Endothelial cell of umbilical vein (primary cell): ENCODE measurements at regions not wholly inside any gene's neighbourhood (a gene's known extent, or its start where the extent isn't known, plus 50 kb on each side); places are given as distances from the start of the nearest gene placed in this dataset.

ENCODE experiments used
- BruUV-seq: library from RNA; stranded (reverse); fragments of 400-500 nt; replicated peaks from 2 replicates; lab custom pipeline; 2021; lab: Mats Ljungman, UMichigan
- CTCF ChIA-PET: fragments of 300-600, 350-600 bp; sonication (Branson Sonifier 250); formaldehyde crosslinking; loops from one replicate; lab custom pipeline; 2021; ENCODE audit warnings: antibody characterized with exemption, inconsistent platforms; lab: Charles Lee
- POLR2A ChIA-PET: fragments of 300-600, 350-600 bp; sonication (Branson Sonifier 250); formaldehyde crosslinking; loops from one replicate; lab custom pipeline; 2021; ENCODE audit warnings: antibody characterized with exemption, inconsistent platforms; lab: Charles Lee
- DNase-seq: peaks from one replicate; pipeline ENCODE4 v3.0.0-alpha.2; 2011; ENCODE audit warnings: low read depth, low spot score
- FAIRE-seq: peaks from 2 replicates; lab custom pipeline; 2011; peaks lifted over from hg19 to GRCh38; lab: Jason Lieb, UNC
- H2AFZ ChIP-seq: 2 replicates; pipeline ENCODE4 v1.6.0; 2012; ENCODE audit warnings: low read depth, low read length, control low read depth, inconsistent platforms
- H3K27ac ChIP-seq: 2 replicates; pipeline ENCODE4 v1.5.1; 2011; ENCODE audit warnings: low read depth, mild to moderate bottlenecking, control low read depth, low read length, moderate library complexity; ENCODE audit not compliant: insufficient read depth
- H3K27me3 ChIP-seq, 2 experiments: 2 replicates each; pipeline versions ENCODE4 v1.6.0 to v1.6.1; 2011; ENCODE audit warnings: low read length in 2 of 2, mixed read lengths in 1 of 2; ENCODE audit not compliant: control insufficient read depth in 2 of 2, insufficient read depth in 2 of 2
- H3K36me3 ChIP-seq, 2 experiments: 2 replicates in 1 of 2; 3 replicates in 1 of 2; pipeline ENCODE4 v1.5.1; 2011; ENCODE audit warnings: low read length in 2 of 2, mild to moderate bottlenecking in 1 of 2, moderate library complexity in 1 of 2; ENCODE audit not compliant: control insufficient read depth in 2 of 2, insufficient read depth in 2 of 2; ENCODE audit errors: extremely low read depth in 1 of 2
- H3K4me1 ChIP-seq: 3 replicates; pipeline ENCODE4 v1.5.1; 2011; ENCODE audit warnings: mild to moderate bottlenecking, low read length; ENCODE audit not compliant: control insufficient read depth, insufficient read depth; ENCODE audit errors: extremely low read depth
- H3K4me2 ChIP-seq: 2 replicates; pipeline ENCODE4 v1.6.1; 2011; ENCODE audit warnings: low read length, control low read depth, mixed read lengths; ENCODE audit not compliant: insufficient read depth
- H3K4me3 ChIP-seq, 3 experiments: fragments of 200-600 bp in 1 of 3; sonication (generic), shearing (Covaris generic) in 1 of 3; replicated peaks in 1 of 3; 2 replicates each; pipeline ENCODE4 v1.5.1; 2011 to 2016; ENCODE audit warnings: control low read depth in 3 of 3, low read length in 3 of 3, mild to moderate bottlenecking in 2 of 3, inconsistent platforms in 1 of 3, low read depth in 1 of 3, moderate library complexity in 1 of 3; ENCODE audit not compliant: insufficient read depth in 1 of 3
- H3K79me2 ChIP-seq: 2 replicates; pipeline ENCODE4 v1.6.0; 2012; ENCODE audit warnings: low read length, inconsistent platforms; ENCODE audit not compliant: control insufficient read depth, insufficient read depth
- H3K9ac ChIP-seq: replicated peaks from 2 replicates; pipeline ENCODE3; 2011; ENCODE audit warnings: low read length, control low read depth; ENCODE audit not compliant: insufficient read depth; ENCODE audit errors: extremely low read depth
- H3K9me1 ChIP-seq: replicated peaks from 3 replicates; pipeline ENCODE4 v1.6.0; 2011; ENCODE audit warnings: mild to moderate bottlenecking, low read length; ENCODE audit not compliant: control insufficient read depth, insufficient read depth; ENCODE audit errors: extremely low read depth
- H3K9me3 ChIP-seq: replicated peaks from 2 replicates; pipeline ENCODE4 v1.5.1; 2012; ENCODE audit warnings: low read length, inconsistent platforms; ENCODE audit not compliant: control insufficient read depth, insufficient read depth
- H4K20me1 ChIP-seq: replicated peaks from 2 replicates; pipeline ENCODE3; 2011; ENCODE audit warnings: mild to moderate bottlenecking, low read length; ENCODE audit not compliant: control insufficient read depth, insufficient read depth; ENCODE audit errors: extremely low read depth
- EZH2 ChIP-seq: IDR thresholded peaks from 2 replicates; pipeline ENCODE4 v1.6.1; 2012; ENCODE audit warnings: borderline replicate concordance, low read depth, mild to moderate bottlenecking, moderate library complexity, low read length, inconsistent platforms; ENCODE audit not compliant: severe bottlenecking
- FOS ChIP-seq: IDR thresholded peaks from 2 replicates; pipeline ENCODE4 v1.6.1; 2011; ENCODE audit warnings: mild to moderate bottlenecking, low read length, moderate library complexity, borderline replicate concordance; ENCODE audit not compliant: insufficient read depth
- GATA2 ChIP-seq: IDR thresholded peaks from 2 replicates; pipeline ENCODE4 v1.7.0; 2011; ENCODE audit warnings: low read depth, mild to moderate bottlenecking, moderate library complexity, mixed read lengths, low read length; ENCODE audit not compliant: insufficient read length, insufficient read depth
- JUN ChIP-seq: IDR thresholded peaks from 2 replicates; pipeline ENCODE4 v1.6.1; 2011; ENCODE audit warnings: borderline replicate concordance, low read depth; ENCODE audit not compliant: insufficient read length, insufficient read depth
- MYC ChIP-seq: IDR thresholded peaks from one replicate; pipeline ENCODE4 v1.6.1; 2011; ENCODE audit warnings: mild to moderate bottlenecking, low read depth, low read length
- POLR2A ChIP-seq: IDR thresholded peaks from 2 replicates; pipeline ENCODE4 v1.6.1; 2012; ENCODE audit warnings: low read depth, mild to moderate bottlenecking, control low read depth, low read length
- POLR2AphosphoS5 ChIP-seq: IDR thresholded peaks from 2 replicates; pipeline ENCODE4 v1.6.1; 2012; ENCODE audit warnings: low read depth, mild to moderate bottlenecking, control low read depth, low read length, moderate library complexity; ENCODE audit not compliant: insufficient read depth
- dilution Hi-C: fragments of 300-500 bp; cut with MboI; formaldehyde crosslinking; loops from one replicate; pipeline ENCODE4 v1.15.0; 2019; ENCODE audit warnings: low sequenced_read_pairs; ENCODE audit not compliant: extremely low pct_ligation_motif_present
- intact Hi-C: fragments of 100-400 bp; cut with micrococcal nuclease; formaldehyde crosslinking; loops from one replicate; pipeline ENCODE4 v1.10.0; 2022
- TF ChIP-seq, protein P1 (sequence below): IDR thresholded peaks from 2 replicates; pipeline ENCODE4 v1.6.1; 2011; ENCODE audit not compliant: insufficient read depth, insufficient read length
- TF ChIP-seq, protein P2 (sequence below), 2 donors: IDR thresholded peaks; 1 replicate in 1 of 2; 2 replicates in 1 of 2; pipeline ENCODE4 v1.5.1; 2011; ENCODE audit warnings: low read length in 2 of 2, mild to moderate bottlenecking in 2 of 2, moderate library complexity in 2 of 2, control low read depth in 1 of 2, inconsistent platforms in 1 of 2, low read depth in 1 of 2; ENCODE audit not compliant: insufficient read depth in 1 of 2; ENCODE audit errors: extremely low read depth in 1 of 2

DNA sequence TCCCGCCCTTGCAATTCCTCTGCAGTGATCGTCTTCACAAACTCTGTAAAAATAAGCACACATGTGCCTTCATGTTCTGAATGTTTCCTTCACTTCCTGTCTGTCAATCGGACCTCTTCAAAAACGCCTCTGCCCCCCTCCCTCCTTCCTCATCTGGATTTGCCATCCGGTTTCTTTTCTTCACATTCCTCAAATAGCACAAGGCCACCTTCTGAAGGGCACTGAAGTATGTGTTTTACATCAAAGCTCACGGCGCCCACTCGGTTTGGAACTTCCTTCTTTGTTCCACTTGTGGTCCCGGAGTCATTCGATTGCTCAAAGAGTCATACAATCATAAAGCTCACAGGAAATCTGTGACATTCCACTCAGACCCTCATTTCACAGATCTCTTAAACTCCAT is 758.1 kb upstream of the SALL3 start:
- H3K9me3 ChIP-seq, result peaks cover 4% of the 10 kb centered on the region
- no peaks in the 10 kb centered on the region for H3K79me2 ChIP-seq
- no peak overlapping the region for H3K4me2 ChIP-seq
- BruUV-seq, result no TSS peak
- H3K4me3 ChIP-seq, result no peak overlapping the region
- no peak overlapping the region for H3K9ac ChIP-seq
- intact Hi-C loops, result no loop called here
- POLR2A ChIA-PET, result no interaction called here
- dilution Hi-C loops, result no loop called here
- H3K9me1 ChIP-seq, result no peaks in the 10 kb centered on the region
- H3K36me3 ChIP-seq, result no peaks in the 10 kb centered on the region
- FAIRE-seq (no peak), DNase-seq (no peak)
- H3K27me3 ChIP-seq, result no peaks in the 10 kb centered on the region
- no peak for TF ChIP-seq EZH2
- TF ChIP-seq, protein P1, sequence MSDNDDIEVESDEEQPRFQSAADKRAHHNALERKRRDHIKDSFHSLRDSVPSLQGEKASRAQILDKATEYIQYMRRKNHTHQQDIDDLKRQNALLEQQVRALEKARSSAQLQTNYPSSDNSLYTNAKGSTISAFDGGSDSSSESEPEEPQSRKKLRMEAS, result no peak
- no peak for TF ChIP-seq MYC
- no peak overlapping the region for H3K27ac ChIP-seq
- no peak overlapping the region for H2AFZ ChIP-seq
- H4K20me1 ChIP-seq, result no peaks in the 10 kb centered on the region
- no peaks in the 10 kb centered on the region for H3K4me1 ChIP-seq
- CTCF ChIA-PET, result no interaction called here

DNA sequence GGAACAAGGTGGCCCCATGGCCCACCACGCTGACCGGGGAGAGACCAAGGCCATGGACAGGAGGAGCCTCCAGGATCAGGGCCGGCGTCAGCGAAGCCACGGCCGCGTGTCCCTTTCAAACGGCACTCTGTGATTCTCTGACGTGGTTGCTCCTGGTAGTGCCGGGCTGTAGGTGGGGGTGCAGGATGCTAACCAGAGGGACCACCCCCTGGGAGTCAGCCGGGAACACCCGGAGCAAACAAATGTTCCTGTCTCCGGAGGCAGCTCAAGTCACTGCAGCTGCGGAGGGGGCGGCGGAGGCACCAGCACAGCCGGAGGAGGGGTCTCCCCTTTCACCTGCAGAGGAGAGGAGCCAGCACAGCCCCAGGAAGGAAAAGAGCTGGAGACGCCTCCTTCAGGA is 750.6 kb upstream of the SALL3 start:
- DNase-seq, result no peak
- CTCF ChIA-PET, result no interaction called here
- H3K4me1 ChIP-seq, result no peaks in the 10 kb centered on the region
- intact Hi-C loops, result no loop called here
- POLR2A ChIA-PET, result no interaction called here
- peaks cover 10% of the 10 kb centered on the region for H3K9me3 ChIP-seq
- no peaks in the 10 kb centered on the region for H3K36me3 ChIP-seq
- H3K4me2 ChIP-seq, result no peak overlapping the region
- no peak overlapping the region for H3K27ac ChIP-seq
- no TSS peak for BruUV-seq
- H3K4me3 ChIP-seq, result no peak overlapping the region
- H3K9ac ChIP-seq, result no peak overlapping the region
- dilution Hi-C loops, result no loop called here
- no peak for FAIRE-seq
- H2AFZ ChIP-seq, result no peak overlapping the region
- no peaks in the 10 kb centered on the region for H3K27me3 ChIP-seq
- H3K79me2 ChIP-seq, result no peaks in the 10 kb centered on the region
- no peaks in the 10 kb centered on the region for H3K9me1 ChIP-seq
- no peak for TF ChIP-seq MYC
- no peak for TF ChIP-seq POLR2A
- TF ChIP-seq FOS, result no peak
- TF ChIP-seq EZH2, result no peak
- TF ChIP-seq, protein P2, sequence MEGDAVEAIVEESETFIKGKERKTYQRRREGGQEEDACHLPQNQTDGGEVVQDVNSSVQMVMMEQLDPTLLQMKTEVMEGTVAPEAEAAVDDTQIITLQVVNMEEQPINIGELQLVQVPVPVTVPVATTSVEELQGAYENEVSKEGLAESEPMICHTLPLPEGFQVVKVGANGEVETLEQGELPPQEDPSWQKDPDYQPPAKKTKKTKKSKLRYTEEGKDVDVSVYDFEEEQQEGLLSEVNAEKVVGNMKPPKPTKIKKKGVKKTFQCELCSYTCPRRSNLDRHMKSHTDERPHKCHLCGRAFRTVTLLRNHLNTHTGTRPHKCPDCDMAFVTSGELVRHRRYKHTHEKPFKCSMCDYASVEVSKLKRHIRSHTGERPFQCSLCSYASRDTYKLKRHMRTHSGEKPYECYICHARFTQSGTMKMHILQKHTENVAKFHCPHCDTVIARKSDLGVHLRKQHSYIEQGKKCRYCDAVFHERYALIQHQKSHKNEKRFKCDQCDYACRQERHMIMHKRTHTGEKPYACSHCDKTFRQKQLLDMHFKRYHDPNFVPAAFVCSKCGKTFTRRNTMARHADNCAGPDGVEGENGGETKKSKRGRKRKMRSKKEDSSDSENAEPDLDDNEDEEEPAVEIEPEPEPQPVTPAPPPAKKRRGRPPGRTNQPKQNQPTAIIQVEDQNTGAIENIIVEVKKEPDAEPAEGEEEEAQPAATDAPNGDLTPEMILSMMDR (IDR thresholded peaks at IDR 0.05; ENCODE audit: extremely low read depth in 1 of 2, insufficient read depth in 1 of 2, low read depth in 1 of 2, low read length in 2 of 2), result no peak
- no peak for TF ChIP-seq GATA2
- TF ChIP-seq, protein P1, result no peak
- no peak for TF ChIP-seq POLR2AphosphoS5
- TF ChIP-seq JUN, result no peak
- H4K20me1 ChIP-seq, result no peaks in the 10 kb centered on the region
